NCI-H1048 (cell line): ENCODE measurements at regions not wholly inside any gene's neighbourhood (a gene's known extent, or its start where the extent isn't known, plus 50 kb on each side); places are given as distances from the start of the nearest gene placed in this dataset.
"Not testable (repeated sequence)": the region's sequence is repeated elsewhere in the genome, so short reads cannot be mapped to it uniquely, and the experiment has no call there.

Source experiments
- DNase-seq: peaks from one replicate; lab custom pipeline; 2025; lab: John Stamatoyannopoulos, UW

DNA sequence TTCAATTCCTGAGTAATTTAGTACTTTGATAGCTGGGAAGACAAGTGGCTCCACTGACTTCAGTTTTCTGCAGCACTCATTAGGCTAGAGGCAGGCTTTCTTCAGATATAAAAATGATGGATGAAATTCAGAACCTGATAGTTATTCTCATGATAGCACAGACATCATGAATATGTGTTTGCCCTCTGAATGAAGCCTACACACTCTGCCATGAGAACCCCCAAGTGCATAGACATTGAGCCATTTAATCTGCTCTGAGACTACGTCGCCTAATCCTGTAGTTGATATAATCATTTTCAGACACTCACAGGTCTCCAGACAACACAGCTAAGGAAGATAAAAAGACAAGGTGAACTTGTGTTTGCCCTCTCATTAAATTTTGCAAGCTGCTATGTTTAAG is 566.1 kb downstream of the AMY1C start:
- no peak for DNase-seq

DNA sequence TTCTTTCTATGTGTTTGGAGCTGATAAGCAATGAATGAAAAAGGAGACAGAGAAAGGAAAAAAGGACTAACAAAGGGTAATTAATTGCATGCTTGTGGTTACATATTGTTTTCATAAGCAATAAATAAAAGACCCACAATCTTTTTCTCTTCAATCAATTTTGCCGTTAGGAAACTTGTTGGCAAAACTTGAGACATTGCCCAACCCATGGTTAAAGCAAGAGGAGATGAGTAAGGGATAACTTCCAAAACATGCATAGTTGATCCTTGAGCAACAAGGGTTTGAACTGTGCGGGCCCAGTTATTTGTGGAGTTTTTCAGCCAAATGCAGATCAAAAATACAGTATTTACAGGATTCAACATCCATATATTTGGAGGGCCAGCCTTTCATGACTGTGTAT is 572.4 kb downstream of the AMY1C start:
- no peak for DNase-seq

DNA sequence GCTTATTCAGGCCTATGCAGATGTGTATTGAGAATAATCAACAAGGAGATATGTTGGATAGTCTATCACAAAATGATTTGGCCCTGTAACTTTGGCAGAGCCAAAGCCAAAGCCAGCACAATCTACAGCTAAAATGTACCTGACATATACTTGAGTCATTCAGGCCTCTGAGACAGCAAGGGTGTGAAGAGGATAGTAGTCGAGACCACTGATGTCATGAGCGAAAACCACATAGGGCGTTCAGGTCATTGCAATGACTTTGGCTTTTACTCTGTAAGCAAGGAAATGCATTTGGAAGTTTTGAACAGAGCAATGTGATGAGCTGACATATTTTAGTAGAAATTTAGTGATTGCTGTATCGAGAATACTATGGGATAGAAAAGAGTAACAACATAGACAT is 579.6 kb downstream of the AMY1C start:
- no peak for DNase-seq

DNA sequence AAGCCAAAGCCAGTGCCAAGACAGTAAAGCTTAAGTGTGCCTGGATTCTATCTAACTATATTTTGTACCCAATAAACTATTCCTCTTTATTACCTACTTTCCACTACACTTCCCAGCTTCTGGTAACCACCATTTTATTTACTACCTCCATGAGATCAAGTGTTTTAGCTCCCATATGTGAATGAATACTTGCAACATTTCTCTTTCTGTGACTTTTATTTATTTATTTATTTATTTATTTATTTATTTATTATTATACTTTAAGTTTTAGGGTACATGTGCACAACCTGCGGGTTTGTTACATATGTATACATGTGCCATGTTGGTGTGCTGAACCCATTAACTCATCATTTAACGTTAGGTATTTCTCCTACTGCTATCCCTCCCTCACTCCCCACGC is 582.1 kb downstream of the AMY1C start:
- no peak for DNase-seq

DNA sequence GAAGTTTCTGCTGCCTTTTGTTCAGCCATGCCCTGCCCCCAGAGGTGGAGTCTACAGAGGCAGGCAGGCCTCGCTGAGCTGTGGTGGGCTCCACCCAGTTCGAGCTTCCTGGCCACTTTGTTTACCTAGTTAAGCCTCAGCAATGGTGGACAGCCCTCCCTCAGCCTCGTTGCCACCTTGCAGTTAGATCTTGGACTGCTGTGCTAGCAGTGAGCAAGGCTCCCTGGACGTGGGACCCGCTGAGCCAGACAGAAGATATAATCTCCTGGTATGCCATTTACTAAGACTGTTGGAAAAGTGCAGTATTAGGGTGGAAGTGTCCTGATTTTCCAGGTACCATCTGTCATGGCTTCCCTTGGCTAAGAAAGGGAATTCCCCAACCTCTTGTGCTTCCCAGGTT is 588.2 kb downstream of the AMY1C start:
- DNase-seq = not testable (repeated sequence)

DNA sequence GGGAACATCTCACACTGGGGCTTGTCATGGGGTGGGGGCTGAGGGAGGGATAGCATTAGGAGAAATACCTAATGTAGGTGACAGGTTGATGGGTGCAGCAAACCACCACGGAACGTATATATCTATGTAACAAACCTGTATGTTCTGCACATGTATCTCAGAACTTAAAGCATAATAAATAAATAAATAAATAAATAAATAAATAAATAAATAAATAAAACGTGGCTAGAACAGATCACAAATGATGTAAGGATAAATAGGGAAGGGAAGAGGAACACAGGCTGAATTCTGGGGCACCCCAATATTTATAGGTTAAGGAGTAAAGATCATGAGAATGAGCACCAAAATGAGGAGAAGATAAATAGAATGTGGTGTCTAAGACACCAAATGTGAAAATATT is 592.2 kb downstream of the AMY1C start:
- DNase-seq = no peak

DNA sequence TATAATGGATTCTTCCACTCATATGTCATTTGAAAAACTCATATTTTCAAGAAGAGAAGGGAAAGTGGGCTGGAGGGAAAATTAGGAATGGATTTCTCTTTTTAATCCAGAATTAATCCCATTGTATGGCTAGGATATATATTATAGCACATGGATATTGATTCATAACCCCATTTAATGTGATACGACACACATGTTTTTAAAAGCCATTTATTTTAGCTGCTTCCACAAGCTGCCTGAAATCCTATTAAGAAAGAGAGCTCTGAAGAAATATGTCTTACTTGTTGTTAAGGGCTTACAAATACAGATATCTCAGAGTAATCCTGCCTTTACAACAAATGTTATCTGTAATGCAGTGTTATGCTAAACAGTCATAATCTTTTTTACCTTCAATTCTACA is 598.6 kb downstream of the AMY1C start:
- no peak for DNase-seq

DNA sequence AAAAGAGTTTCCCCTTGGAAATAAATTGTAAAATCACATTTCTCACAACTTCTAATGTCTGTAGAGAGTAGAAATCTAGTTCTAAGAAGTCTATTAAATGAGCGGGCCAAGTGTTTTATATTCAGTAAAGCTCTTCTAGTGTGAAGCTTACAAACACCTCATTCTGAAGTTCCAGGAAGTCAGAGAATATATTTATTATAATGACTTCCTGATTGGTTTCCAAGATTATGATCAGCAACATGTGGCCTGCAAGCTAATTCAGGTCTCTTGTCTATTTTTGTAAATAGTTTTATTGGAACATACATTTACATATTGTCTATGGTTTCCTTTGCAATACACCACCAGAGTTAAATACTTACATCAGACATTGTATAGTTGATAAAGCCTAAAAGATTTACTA is 603.9 kb downstream of the AMY1C start:
- DNase-seq = no peak

DNA sequence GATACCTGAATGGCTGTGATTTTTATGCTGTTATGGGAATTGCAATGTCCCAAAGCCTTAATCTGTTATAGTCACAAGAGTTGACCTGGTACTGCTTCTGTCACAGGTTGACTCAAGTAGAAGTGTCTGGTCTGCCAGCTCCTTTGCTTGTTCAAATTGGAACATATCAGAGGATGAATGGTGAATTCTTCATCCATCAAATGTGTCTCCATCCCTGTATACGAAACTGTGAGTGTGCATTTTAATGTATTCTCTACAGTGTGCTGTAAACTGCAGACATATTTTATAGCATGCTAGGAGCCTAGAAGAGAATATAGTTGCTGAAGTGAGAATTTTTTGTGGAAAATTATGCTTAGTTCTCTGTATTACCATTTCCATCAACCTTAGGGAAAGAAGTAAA is 608.4 kb downstream of the AMY1C start:
- no peak for DNase-seq

DNA sequence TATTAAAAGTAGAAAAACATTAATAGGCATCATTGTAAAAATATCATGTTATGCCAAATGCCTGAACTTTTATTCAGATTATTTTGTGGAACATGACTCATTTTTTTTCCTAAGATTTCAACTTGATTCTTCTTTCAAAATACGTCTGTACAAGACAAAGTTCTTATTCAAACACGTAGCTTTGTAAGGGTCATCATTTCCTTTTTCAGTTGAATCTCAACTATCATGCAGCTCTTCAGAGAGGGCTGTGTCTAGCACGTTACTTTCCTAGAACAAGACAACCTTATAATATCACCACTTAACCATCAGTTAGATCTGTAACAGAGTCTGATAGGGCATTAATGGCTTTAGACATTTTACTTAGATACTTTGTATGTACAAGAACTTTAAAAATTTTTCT is 608.9 kb downstream of the AMY1C start:
- DNase-seq = no peak

DNA sequence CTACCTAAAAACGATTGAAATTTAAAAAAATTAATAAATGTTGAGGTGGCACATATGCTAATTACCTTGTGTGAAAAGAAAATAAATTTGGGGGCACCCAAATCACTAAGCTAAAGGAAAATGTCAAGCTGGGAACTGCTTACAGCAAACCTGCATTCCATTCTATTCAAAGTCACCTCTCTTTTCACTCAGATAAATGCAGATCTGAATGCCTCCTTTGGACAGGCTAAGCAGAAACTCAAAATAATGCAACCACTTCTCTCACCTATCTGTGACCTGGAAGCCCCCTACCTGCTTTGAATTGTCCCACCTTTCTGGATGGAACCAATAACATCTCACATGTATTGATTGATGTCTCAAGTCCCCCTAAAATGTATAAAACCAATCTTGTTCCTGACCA is 628.7 kb downstream of the AMY1C start:
- DNase-seq = no peak

DNA sequence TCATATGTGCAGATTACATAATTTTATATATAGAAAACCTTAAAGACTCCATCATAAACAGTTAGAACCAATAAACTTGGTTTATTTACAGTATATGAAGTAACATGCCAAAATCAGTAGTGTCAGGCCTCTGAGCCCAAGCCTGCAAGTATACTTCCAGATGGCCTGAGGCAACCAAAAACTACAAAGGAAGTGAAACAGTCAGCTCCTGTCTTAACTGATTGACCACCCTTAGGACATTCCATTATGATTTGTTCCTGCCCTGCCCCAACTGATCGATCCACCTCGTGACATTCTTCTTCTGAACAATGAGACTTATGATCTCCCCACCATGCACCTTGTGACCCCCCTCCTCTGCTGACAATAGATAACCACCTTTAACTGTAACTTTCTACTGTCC is 630.3 kb downstream of the AMY1C start:
- no peak for DNase-seq

DNA sequence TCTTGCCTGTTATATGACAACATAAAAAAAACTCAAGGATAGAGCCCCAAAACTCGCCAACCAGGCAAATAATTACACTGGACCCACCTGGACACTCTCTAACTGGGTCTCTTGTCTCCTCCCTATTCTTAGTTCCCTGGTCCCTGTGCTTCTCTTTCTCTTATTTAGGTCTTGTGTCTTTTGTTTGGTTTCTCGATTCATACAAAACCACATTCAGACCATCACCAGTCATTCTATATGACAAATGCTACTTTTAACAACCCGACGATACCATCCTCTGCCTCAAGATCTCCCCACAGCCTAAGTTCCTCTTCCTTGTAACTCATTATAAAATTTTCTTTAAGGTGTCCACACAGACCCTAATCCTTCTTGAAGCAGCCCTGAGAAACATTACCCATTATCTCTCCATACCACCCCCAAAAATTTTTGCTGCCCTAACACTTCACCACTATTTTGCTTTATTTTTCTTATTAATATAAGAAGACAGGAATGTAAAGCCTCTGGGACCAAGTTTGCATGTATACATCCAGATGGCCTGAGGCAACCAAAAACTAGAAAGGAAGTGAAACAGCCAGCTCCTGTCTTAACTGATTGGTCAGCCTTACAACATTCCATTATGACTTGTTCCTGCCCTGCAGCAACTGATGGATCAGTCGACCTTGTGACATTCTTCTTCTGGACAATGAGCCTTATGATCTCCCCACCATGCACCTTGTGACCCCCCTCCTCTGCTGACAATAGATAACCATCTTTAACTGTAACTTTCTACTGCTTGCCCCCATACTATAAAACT is 638.2 kb downstream of the AMY1C start:
- DNase-seq = no peak

DNA sequence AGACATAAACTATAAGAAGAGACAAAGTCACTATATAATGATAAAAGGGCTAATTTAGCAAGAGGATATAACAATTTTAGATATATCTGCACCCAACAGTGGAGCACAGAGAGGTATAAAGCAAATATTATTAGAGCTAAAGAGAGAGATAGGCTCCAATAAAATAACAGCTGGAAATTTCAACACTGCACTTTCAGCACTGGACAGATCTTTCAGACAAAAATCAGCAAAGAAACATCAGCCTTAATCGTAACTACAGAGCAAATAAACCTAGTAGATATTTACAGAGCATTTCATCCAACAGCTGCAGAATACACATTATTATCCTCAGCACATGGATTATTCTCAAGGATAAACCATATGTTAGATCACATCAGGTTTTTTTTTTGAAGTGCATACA is 642.9 kb downstream of the AMY1C start:
- no peak for DNase-seq

DNA sequence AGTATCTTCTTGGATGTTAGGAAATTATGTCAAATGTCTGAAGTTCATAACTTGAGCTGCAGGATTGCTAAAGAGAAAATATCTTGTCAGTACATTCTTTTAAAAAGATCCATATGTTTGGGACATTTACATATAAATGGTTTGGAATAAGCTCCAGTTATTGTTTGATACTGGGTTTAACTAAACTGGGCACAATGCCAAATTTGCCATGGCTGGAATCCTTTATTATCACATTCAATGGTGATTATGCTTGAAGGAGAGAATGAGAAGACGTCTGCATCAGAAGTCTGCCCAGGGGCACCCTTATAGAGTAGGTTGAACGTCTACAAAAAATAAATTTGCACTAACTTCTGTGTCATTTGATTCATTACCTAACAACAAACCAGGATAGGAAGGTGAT is 652.5 kb downstream of the AMY1C start:
- no peak for DNase-seq

DNA sequence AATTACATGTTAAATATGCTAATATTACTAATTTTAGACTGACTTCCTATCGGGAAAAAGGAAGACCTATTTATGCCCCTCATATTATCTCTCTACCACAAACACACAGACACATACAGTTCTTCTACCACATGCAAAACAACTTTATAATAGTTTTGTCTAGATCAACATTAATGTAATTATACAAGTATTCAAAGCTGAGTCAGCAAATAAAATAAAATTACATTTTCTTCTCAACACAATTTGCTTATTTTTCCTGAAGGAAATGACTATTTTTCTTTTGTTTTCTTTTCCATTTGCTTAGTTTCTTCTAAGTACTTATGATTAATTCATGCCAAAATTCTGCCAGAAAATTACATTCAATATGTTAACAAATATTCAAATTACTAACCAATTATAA is 654.2 kb downstream of the AMY1C start:
- DNase-seq = no peak

DNA sequence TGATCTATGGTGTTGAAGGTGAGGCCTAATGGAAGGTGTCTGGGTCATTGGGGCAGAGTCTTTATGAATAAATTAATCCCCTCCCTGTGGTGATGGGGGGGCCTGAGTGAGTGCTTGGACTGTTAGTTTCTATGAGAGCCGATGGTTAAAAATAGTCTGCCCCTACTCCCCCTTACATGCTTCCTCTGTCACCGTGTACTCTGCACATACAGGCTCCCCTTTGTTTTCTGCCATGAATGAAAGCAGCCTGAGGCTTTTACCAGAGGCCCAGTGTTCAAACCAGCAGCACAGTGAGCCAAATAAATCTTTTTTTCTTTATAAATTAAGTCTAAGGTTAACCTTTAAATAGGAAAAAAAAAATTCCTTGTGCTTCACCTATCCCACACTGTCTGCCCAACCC is 657.0 kb downstream of the AMY1C start:
- no peak for DNase-seq

DNA sequence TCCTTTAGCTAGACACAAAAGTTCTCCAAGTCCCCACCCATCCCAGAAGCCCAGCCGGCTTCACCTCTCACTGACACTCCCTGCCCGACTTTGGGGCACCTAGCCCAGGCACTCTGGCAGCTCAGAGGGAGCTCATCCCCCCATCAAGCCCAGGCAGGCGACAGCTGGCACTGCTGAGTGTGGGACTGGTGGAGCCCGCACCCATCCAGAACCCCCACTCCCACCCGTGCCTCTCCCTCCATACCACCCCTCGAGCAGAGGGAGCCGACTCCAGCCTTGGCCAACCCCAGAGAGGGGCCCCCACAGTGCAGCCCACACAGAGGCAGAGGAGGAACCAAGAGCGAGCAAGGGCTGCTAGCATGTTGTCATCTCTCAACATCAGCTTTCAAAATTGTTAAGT is 658.6 kb downstream of the AMY1C start:
- DNase-seq = no peak

DNA sequence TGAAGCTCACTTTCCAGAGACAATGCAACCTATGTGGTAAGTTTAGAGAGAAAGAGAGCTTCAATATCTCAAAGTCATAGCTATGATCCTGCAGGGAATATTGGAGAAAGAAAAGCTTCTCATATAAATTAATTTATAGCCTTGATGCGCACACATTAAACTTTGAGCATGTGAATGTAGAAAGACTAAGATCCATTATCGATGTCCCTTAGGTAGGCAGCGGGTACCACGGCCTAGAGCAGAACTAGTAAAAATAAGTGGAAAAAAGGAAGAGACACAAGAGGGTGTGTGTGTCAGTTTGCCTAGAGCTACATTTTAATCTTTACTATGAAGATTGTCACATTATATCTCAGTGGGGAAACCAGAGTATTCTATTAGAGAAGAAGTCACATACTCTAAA is 685.6 kb downstream of the AMY1C start:
- no peak for DNase-seq

DNA sequence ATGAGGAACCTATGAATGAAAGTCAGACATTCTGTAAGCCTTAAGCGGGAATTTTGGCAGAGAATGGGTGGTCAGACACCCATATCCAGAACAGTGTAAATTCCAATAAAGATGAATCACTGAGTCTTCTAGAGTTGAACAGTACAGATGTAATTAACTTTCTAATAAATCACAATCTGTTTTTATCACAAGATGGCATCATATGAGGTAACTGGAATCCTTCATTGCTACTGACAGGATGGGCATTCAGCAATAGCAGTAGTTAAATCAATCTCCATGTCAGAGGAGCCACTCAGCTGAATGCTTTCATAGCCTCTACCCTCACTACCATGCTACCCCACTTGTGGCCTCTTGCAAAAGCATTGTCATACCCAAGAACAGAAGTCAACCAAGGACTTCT is 690.3 kb downstream of the AMY1C start:
- no peak for DNase-seq

DNA sequence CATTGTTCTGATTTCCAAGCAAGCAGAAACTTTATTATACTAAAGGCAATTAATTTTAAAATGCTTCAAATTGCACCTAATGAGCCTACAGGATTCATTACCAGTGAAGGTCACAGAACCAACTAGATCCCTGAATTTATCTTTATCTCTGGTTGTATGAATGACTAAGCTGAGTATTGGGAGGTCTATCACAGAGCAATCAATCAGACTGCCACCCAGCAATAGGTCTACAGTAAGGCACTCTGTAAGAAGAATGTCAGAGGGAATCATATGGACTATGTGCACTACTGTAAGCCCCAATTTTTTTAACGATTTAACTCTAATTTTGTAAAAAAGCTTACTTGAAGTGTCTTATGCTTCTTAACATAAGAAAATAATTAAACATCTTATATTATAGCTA is 707.0 kb downstream of the AMY1C start:
- DNase-seq = no peak

DNA sequence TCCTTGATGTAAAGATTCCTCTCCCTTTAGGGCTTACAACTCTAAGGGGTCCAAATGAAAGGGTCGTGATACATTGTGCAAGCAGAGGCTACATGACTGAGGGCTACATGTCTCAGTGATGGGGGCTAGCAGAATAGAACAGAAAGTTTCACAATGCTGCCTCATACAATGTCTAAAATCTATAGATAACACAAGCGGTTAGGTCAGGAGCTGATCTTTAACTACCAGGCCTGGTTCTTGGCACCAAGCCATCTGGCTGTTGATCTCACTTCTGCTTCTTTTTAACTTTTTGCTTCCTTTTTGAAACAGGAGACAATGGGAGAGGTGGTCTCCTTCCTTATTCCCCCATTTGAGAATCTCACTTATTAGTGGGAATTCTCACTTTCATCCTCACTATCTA is 710.2 kb downstream of the AMY1C start:
- no peak for DNase-seq

DNA sequence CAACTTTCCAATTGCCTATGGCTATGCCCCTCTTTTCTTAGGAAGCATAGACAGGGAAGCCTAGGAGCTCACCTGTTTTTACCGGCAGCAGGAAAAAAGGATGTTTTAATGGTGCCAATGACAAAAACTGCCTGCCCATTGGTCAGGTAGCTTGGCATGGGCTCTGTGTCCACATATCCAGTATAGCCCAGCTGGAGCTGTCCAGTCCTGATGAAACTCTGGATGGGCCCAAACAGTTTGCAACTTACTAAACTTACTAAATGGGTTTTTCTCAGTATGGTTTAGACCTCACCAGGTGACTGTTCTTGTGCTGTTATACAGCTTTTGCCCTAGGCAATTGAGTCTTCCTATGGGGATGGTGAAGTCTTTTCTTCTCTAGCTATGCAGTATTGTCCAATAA is 711.2 kb downstream of the AMY1C start:
- no peak for DNase-seq

DNA sequence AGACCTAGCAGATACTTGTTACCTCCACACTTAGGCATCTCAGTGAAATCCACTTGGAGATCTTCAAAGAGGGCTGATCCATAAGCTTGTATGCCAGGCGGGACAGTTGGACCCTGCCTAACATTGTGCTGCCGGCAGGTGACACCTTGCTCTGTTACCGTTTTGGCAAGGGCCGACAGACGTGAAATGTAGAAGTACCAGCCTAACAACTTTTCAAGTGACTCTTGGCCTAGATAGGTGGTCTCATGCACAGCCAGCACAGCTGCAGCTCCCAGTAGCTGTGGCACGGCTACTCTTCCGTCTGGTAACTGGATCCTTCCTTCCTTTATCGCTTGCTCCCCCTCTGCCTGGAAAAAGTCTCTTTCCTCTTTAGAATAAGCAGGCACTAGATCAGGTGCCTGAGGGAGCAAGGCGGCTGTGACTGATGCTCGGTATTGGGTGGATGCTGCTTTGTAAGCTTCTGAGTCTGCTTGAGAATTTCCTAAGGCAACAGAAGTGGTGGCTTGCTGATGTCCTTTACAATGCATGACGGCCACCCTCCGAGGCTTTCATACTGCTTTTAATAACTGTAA is 713.5 kb downstream of the AMY1C start:
- DNase-seq = no peak
